HS-27A (cell line): ENCODE measurements at regions not wholly inside any gene's neighbourhood (a gene's known extent, or its start where the extent isn't known, plus 50 kb on each side); places are given as distances from the start of the nearest gene placed in this dataset.
A peak's percentile ranks its signal among the peaks of the same experiment; 100 is the strongest.

ENCODE experiments used
- DNase-seq: peaks from one replicate; pipeline ENCODE4 v3.0.0-alpha.2; 2012; ENCODE audit warnings: low read depth, missing footprints

GRCh38 chr2:45275242-45275805, 266.1 kb upstream of the SIX2 start:
- DNase-seq: peak; percentile 89

GRCh38 chr2:45274250-45274926, 265.1 kb upstream of the SIX2 start:
- no peak for DNase-seq

GRCh38 chr2:45273412-45274249, 264.4 kb upstream of the SIX2 start:
- no peak for DNase-seq

- no peak for DNase-seq
Measured at GRCh38 chr2:45272549-45273265, 263.5 kb upstream of the SIX2 start.

GRCh38 chr2:45269149-45269793, 260.0 kb upstream of the SIX2 start:
- DNase-seq: no peak

GRCh38 chr2:45268631-45269030, 259.4 kb upstream of the SIX2 start:
- DNase-seq: no peak

- no peak for DNase-seq
Measured at GRCh38 chr2:45267062-45267792, 258.0 kb upstream of the SIX2 start.

- DNase-seq: no peak
Measured at GRCh38 chr2:45265336-45265735, 256.1 kb upstream of the SIX2 start.

GRCh38 chr2:45264227-45265225, 255.3 kb upstream of the SIX2 start:
- DNase-seq: no peak

- DNase-seq: no peak
Measured at GRCh38 chr2:45263147-45263546, 253.9 kb upstream of the SIX2 start.

GRCh38 chr2:45261746-45262145, 252.5 kb upstream of the SIX2 start:
- DNase-seq: no peak

GRCh38 chr2:45260946-45261345, 251.7 kb upstream of the SIX2 start:
- DNase-seq: no peak

GRCh38 chr2:45259547-45260160, 250.4 kb upstream of the SIX2 start:
- DNase-seq: no peak

GRCh38 chr2:45259138-45259537, 249.9 kb upstream of the SIX2 start:
- no peak for DNase-seq

- no peak for DNase-seq
Measured at GRCh38 chr2:45258311-45258710, 249.1 kb upstream of the SIX2 start.

GRCh38 chr2:45257820-45258219, 248.6 kb upstream of the SIX2 start:
- no peak for DNase-seq

GRCh38 chr2:45256867-45257641, 247.8 kb upstream of the SIX2 start:
- DNase-seq: no peak

- DNase-seq: no peak
Measured at GRCh38 chr2:45256173-45256866, 247.1 kb upstream of the SIX2 start.
